BJ (cell line): ENCODE measurements at regions not wholly inside any gene's neighbourhood (a gene's known extent, or its start where the extent isn't known, plus 50 kb on each side); places are given as distances from the start of the nearest gene placed in this dataset.

ENCODE experiments used
- CTCF ChIA-PET: fragments of 350-600 bp; formaldehyde crosslinking; extraction: SDS; loops from one replicate; lab custom pipeline; 2021; ENCODE audit warnings: antibody characterized with exemption, inconsistent platforms; lab: Yijun Ruan, JAX
- POLR2A ChIA-PET: fragments of 300-600 bp; sonication (Branson Sonifier 250); formaldehyde crosslinking; extraction: SDS; loops from one replicate; lab custom pipeline; 2021; ENCODE audit warnings: antibody characterized with exemption; lab: Charles Lee
- DNase-seq: peaks from one replicate; pipeline ENCODE4 v3.0.0-alpha.2; 2011; ENCODE audit warnings: low read depth
- H3K27me3 ChIP-seq: 2 replicates; pipeline ENCODE4 v1.6.0; 2011; ENCODE audit warnings: low read length; ENCODE audit not compliant: control insufficient read depth, insufficient read depth
- H3K36me3 ChIP-seq: 2 replicates; pipeline ENCODE4 v1.5.1; 2011; ENCODE audit warnings: low read length; ENCODE audit not compliant: control insufficient read depth, insufficient read depth
- H3K4me3 ChIP-seq: 2 replicates; pipeline ENCODE4 v1.5.1; 2011; ENCODE audit warnings: low read depth, mild to moderate bottlenecking, control low read depth, low read length
- CTCF ChIP-seq: IDR thresholded peaks from 2 replicates; pipeline ENCODE4 v1.5.1; 2011; ENCODE audit warnings: low read depth, mild to moderate bottlenecking, control low read depth, inconsistent platforms, low read length, moderate library complexity; ENCODE audit not compliant: insufficient read depth

- TF ChIP-seq CTCF = no peak
- Histone ChIP-seq H3K4me3 (no peak overlapping the region), H3K36me3 (no peaks in the 10 kb centered on the region), H3K27me3 (peaks cover 25% of the 10 kb centered on the region)
- ChIA-PET CTCF (no interaction called here), POLR2A (no interaction called here)
- DNase-seq = no peak
These were observed 144.9 kb upstream of the SIX2 start for GRCh38 chr2:45154144-45154543.

- TF ChIP-seq CTCF = no peak
- H3K36me3 ChIP-seq = no peaks in the 10 kb centered on the region
- H3K4me3 ChIP-seq = no peak overlapping the region
- H3K27me3 ChIP-seq = peaks cover 24% of the 10 kb centered on the region
- no peak for DNase-seq
- POLR2A ChIA-PET = no interaction called here
- CTCF ChIA-PET = no interaction called here
These were observed 143.9 kb upstream of the SIX2 start for GRCh38 chr2:45153121-45153520.

- no peak for TF ChIP-seq CTCF
- H3K36me3 ChIP-seq = no peaks in the 10 kb centered on the region
- POLR2A ChIA-PET = no interaction called here
These were observed 143.4 kb upstream of the SIX2 start for GRCh38 chr2:45152691-45153090.

GRCh38 chr2:45145073-45145899, 136.0 kb upstream of the SIX2 start:
- CTCF ChIA-PET = interaction anchor here (1.6 kb wide), 1 partner anchor 15 kb away, joined by 3 read pairs; no protein-coding TSS in a partner anchor

More at GRCh38 chr2:45152691-45153090, 143.4 kb upstream of the SIX2 start:
- CTCF ChIA-PET = no interaction called here
- DNase-seq = no peak
- peaks cover 23% of the 10 kb centered on the region for H3K27me3 ChIP-seq
- no peak overlapping the region for H3K4me3 ChIP-seq

More at GRCh38 chr2:45145073-45145899, 136.0 kb upstream of the SIX2 start:
- H3K27me3 ChIP-seq = peaks cover 27% of the 10 kb centered on the region
- POLR2A ChIA-PET = no interaction called here
- H3K36me3 ChIP-seq = no peaks in the 10 kb centered on the region
- no peak for TF ChIP-seq CTCF
- H3K4me3 ChIP-seq = no peak overlapping the region
- no peak for DNase-seq
